ENCODE measurements at regions not wholly inside any gene's neighbourhood (a gene's known extent, or its start where the extent isn't known, plus 50 kb on each side); places are given as distances from the start of the nearest gene placed in this dataset.

- DNase-seq, result no peak
- TF ChIP-seq GATA1 (IDR thresholded peaks at IDR 0.05; ENCODE audit: low read depth, low read length) (no peak), POLR2A (IDR thresholded peaks at IDR 0.05; ENCODE audit: low read length) (no peak)
These were observed 72.8 kb upstream of the MC4R start for GRCh38 chr18:60445341-60445740.

GRCh38 chr18:60446821-60447220, 74.2 kb upstream of the MC4R start:
- DNase-seq, result no peak
- TF ChIP-seq GATA1 (IDR thresholded peaks at IDR 0.05; ENCODE audit: low read depth, low read length) (no peak), POLR2A (IDR thresholded peaks at IDR 0.05; ENCODE audit: low read length) (no peak)

- TF ChIP-seq GATA1 (IDR thresholded peaks at IDR 0.05; ENCODE audit: low read depth, low read length) (no peak), POLR2A (IDR thresholded peaks at IDR 0.05; ENCODE audit: low read length) (no peak)
- no peak for DNase-seq
These were observed 76.1 kb upstream of the MC4R start for GRCh38 chr18:60448487-60449267.

GRCh38 chr18:60452421-60452820, 79.8 kb upstream of the MC4R start:
- DNase-seq, result no peak
- TF ChIP-seq GATA1 (IDR thresholded peaks at IDR 0.05; ENCODE audit: low read depth, low read length) (no peak), POLR2A (IDR thresholded peaks at IDR 0.05; ENCODE audit: low read length) (no peak)

GRCh38 chr18:60466677-60467076, 94.1 kb upstream of the MC4R start:
- TF ChIP-seq POLR2A (IDR thresholded peaks at IDR 0.05; ENCODE audit: low read length) (no peak), GATA1 (IDR thresholded peaks at IDR 0.05; ENCODE audit: low read depth, low read length) (no peak)
- no peak for DNase-seq

GRCh38 chr18:60469387-60470100, 97.0 kb upstream of the MC4R start:
- TF ChIP-seq POLR2A (IDR thresholded peaks at IDR 0.05; ENCODE audit: low read length), result no peak
- TF ChIP-seq GATA1 (IDR thresholded peaks at IDR 0.05; ENCODE audit: low read depth, low read length), result no peak
- DNase-seq, result no peak

GRCh38 chr18:60471652-60472051, 99.1 kb upstream of the MC4R start:
- TF ChIP-seq GATA1 (IDR thresholded peaks at IDR 0.05; ENCODE audit: low read depth, low read length), result no peak
- TF ChIP-seq POLR2A (IDR thresholded peaks at IDR 0.05; ENCODE audit: low read length), result no peak
- no peak for DNase-seq

- TF ChIP-seq GATA1 (IDR thresholded peaks at IDR 0.05; ENCODE audit: low read depth, low read length) (no peak), POLR2A (IDR thresholded peaks at IDR 0.05; ENCODE audit: low read length) (no peak)
- DNase-seq, result no peak
These were observed 112.6 kb upstream of the MC4R start for GRCh38 chr18:60485201-60485600.

GRCh38 chr18:60493066-60493465, 120.5 kb upstream of the MC4R start:
- DNase-seq, result no peak
- TF ChIP-seq GATA1 (IDR thresholded peaks at IDR 0.05; ENCODE audit: low read depth, low read length) (no peak), POLR2A (IDR thresholded peaks at IDR 0.05; ENCODE audit: low read length) (no peak)

- TF ChIP-seq POLR2A (IDR thresholded peaks at IDR 0.05; ENCODE audit: low read length) (no peak), GATA1 (IDR thresholded peaks at IDR 0.05; ENCODE audit: low read depth, low read length) (no peak)
- DNase-seq, result no peak
These were observed 127.1 kb upstream of the MC4R start for GRCh38 chr18:60499675-60500074.

- no peak for TF ChIP-seq POLR2A (IDR thresholded peaks at IDR 0.05; ENCODE audit: low read length)
- TF ChIP-seq GATA1 (IDR thresholded peaks at IDR 0.05; ENCODE audit: low read depth, low read length), result no peak
- no peak for DNase-seq
These were observed 128.4 kb upstream of the MC4R start for GRCh38 chr18:60500960-60501359.

GRCh38 chr18:60502591-60502990, 130.0 kb upstream of the MC4R start:
- no peak for DNase-seq
- no peak for TF ChIP-seq POLR2A (IDR thresholded peaks at IDR 0.05; ENCODE audit: low read length)
- no peak for TF ChIP-seq GATA1 (IDR thresholded peaks at IDR 0.05; ENCODE audit: low read depth, low read length)

GRCh38 chr18:60503199-60503598, 130.6 kb upstream of the MC4R start:
- no peak for TF ChIP-seq POLR2A (IDR thresholded peaks at IDR 0.05; ENCODE audit: low read length)
- TF ChIP-seq GATA1 (IDR thresholded peaks at IDR 0.05; ENCODE audit: low read depth, low read length), result no peak
- no peak for DNase-seq

- no peak for DNase-seq
- TF ChIP-seq POLR2A (IDR thresholded peaks at IDR 0.05; ENCODE audit: low read length) (no peak), GATA1 (IDR thresholded peaks at IDR 0.05; ENCODE audit: low read depth, low read length) (no peak)
These were observed 133.6 kb upstream of the MC4R start for GRCh38 chr18:60506190-60506589.

GRCh38 chr18:60506682-60507081, 134.1 kb upstream of the MC4R start:
- no peak for DNase-seq
- no peak for TF ChIP-seq POLR2A (IDR thresholded peaks at IDR 0.05; ENCODE audit: low read length)
